Suppressor macrophage treated with lipopolysaccharide for 4 hours (primary cell): ENCODE measurements at regions not wholly inside any gene's neighbourhood (a gene's known extent, or its start where the extent isn't known, plus 50 kb on each side); places are given as distances from the start of the nearest gene placed in this dataset.
"Not testable (repeated sequence)": the region's sequence is repeated elsewhere in the genome, so short reads cannot be mapped to it uniquely, and the experiment has no call there.

Source experiments
- DNase-seq: peaks from one replicate; pipeline ENCODE4 v3.0.0-alpha.2; 2020

DNA sequence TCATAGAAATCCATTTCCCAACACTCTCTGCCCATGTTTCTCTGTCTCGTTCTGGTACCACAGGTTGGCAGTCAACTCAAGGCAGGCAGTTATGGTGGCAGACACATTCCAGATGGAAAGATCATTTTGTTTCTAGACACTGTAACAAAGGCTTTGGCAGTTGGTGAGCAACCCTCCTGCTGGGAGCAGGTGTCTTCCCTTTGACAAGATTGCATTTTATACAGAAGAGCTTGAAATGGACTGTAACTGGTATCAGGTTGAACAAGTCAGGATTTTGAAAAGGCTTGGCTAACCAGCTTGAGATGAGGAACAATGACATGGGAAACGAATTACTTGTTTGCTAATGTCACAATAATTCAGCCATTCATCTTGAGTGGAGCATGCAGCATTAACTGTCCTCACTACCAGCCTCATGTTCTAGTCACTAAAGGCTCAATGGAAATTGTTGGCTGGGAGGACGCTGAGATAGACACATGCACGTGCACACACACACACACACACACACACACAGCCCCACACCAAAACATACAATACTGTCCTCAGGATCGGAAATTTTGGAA is 170.0 kb downstream of the SEMA6D start:
- DNase-seq: no peak

DNA sequence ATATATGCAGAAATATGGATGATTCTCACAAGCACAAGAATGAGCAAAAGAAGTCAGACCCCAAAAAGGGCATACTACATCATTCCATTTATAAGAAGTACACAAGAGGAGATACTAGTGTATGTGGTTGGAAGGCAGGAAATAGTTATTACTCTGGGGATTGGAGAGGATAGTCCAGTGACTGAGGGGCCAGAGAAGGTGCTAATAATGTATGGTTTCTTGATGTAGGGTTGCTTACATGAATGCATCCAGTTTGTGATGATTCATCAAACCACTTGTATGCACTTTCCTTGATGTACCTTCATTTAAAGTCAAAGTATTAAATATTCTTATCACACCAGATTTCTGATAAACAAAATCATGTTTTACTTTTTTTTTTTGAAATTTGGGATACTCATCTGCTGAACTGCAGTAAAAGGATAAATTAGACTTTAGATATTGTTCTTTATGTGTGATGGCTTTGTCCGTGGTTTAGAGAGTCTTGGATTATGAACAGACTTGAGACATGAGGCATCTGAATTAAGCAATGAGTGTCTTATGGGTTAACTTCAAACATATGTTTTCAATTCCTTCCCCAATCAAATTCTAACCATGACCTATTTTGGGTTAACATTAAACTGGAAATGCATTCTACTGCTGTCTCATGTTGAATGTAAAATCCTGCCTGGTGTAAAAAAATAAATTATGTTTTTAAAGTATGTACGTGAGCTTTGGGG is 171.2 kb downstream of the SEMA6D start:
- no peak for DNase-seq

DNA sequence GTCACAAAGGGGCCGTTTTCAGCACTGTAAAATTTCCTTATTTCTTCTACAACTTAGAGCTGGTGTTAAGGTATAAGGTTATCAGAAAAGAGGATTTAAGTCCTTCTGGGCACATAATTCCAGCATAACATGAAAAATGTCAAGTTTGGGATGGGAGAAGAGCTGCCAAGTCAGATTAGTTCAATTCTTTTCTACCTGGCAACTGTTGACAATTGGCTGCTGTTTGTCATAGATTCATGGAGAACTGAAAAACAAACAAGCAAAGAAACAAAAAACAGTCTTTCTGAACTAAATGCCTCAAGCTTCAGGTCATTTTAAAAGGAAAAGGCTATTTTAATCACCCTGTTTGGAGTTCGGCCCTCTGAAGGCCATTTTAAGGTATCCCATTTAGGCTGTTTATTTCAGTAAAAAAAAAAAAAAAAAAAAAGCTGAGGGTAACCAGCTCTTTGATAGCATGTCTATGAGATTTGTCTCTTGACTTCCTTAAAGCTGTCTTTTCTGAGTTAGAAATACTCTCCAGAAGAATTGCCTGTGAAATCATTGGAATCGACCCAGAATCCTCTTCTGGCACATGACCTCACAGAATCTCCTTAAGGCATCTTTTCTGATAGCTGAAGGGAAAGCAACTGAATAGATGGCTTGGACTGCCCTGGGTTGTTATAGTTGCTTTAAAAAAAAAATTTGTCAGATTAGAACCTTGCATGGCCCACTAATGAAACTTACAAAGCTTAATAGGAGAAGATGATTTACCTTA is 173.3 kb downstream of the SEMA6D start:
- DNase-seq: no peak

DNA sequence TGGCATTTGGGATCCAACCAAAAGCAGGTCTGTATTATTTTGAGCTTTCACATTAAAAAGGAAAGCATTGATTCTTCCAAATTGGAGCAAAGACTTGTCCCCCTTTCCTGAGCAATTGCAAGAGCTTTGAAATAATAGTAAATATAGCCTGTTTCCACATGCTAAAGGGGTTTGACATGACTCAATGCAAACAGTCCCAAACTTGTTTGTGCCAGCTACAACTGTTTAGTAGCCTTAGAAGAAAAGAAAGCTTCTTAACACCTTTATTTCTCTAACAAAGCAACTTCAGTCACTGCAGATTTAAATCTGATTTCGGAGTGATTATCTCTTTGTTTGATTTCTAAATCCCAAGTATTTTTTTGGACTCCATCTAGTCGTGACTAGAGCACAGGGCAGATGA is 180.2 kb downstream of the SEMA6D start:
- DNase-seq: no peak

DNA sequence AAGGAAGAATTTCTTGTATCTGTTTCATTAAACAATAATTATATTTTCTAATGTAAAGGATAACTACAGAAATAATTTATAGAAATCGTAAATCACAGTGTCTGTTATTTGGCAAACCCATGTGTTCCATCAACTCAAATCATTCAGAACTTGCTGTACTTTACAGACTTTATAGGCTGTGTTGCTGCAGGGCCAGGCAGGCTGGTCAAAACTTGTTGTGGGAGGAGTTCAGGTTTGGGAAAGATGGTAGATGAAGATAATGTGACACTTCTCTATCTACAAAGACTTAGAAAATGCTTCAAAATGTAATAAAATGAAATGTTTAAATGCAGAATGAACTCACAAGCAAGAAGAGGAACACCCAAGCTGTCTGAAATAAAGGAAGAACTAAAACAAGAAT is 183.4 kb downstream of the SEMA6D start:
- DNase-seq: no peak

DNA sequence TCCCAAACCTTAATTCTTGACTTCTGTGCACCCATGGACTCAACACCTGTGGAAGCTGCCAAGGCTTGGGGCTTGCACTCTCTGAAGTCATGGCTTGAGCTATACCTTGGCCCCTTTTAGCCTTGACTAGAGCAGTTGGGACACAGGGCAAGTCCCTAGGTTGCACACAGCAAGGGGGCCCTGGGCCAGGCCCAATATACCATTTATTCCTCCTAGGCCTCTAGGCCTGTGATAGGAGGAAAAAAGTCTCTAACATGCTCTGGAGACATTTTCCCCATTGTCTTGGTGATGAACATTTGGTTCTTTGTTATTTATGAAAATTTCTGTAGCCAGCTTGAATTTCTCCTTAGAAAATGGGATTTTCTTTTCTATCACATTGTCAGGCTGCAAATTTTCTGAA is 186.1 kb downstream of the SEMA6D start:
- DNase-seq: no peak

DNA sequence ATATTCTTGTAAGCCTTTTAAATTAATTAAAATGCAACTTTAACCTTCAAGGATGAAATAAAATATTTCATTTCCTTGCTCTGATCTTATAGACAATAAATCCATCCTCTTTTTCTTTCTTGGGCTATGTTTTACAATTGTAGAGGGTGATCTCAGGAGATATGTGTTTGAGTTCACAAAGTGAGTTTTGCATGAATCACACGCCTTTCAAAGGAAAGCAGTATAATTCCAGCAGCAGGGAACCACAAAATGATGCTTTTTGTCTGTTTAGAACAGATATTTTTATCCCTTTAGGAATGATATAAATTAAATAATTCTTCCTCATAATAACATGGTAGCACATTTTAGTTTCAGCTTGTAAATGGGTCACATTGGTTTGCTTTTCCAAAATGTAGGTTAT is 191.2 kb downstream of the SEMA6D start:
- no peak for DNase-seq

DNA sequence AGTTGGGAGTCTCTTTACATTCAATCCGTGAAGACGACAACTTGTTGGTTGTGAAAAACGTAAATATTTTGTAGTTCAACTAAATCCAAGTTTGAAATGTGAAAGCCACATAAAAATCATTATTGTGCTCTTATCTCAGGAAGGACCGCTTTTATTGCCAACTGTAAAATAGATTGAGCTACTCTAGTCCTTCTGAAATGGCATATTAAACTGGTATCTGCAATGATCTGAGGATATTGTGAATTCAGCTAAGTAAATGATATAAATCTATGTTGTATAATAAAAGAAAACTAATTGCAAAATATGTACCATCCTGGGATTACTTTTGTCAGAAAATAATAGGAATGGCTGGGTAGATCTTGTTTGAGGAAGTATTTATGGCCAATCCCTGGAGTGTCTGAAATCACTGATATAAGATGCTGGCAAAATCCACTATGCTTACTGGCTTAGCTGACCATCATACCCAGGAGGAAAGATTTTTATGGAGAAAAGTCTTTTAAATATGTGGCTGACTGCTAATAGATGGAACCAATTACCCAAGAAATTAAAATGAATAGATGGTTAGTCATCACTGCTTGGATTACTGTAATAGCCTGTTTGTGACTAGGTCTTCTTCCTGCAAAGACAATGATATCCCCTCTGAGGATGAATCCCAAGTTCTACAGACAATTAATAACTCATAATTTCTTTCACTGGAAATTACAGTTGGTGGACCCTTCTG is 191.8 kb downstream of the SEMA6D start:
- DNase-seq: no peak

DNA sequence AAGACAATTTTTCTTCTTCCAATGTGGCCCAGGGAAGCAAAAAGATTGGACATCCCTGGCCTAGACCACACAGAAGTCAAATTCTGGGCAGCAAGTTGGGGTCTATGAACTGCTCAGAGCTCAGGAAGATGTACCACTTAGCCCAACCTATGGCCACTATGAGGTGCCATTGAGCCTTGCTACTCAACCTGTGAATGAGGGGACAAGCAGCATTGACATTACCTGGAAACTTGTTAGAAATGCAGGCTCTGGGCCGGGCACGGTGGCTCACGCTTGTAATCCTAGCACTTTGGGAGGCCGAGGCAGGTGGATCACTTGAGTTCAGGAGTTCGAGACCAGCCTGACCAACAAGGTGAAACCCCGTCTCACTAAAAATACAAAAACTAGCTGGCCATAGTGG is 195.6 kb downstream of the SEMA6D start:
- DNase-seq: not testable (repeated sequence)

DNA sequence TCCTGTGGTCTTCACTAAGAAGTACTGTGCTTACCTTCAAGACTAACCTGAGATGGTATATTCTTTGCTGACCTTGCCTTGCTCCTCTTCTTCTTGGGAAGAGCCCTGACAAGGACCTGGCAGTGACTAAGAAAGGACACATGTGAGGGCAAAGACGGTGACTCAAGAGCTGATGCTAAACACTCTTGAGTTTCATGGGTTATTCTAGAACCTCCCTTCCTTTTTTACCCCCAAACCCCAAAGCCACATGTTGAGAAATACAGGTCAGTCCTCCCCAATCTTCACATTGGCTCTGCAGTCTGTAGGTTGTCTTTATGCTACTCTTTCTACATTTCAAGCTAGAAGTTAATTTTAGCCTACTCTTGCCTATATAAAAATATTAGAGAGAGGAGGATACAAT is 200.6 kb downstream of the SEMA6D start:
- no peak for DNase-seq

DNA sequence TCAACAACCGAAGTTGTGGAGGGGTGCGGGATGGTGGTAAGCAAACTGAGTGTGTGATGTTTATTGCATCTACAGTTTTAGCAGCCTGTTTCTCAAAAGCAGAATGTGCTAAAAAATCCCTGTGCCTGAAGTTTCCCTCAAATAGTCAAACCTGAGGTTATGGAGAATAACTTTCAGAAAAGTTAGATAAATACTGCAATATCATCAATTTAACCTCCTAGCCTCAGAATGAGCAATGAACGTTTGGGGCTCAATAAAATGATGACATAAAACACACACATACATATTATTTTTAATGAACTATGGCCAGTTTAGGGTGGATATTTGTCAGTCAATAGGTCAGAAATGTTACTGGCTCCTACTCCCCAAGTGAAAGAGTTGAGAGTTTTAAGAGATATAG is 201.6 kb downstream of the SEMA6D start:
- no peak for DNase-seq

DNA sequence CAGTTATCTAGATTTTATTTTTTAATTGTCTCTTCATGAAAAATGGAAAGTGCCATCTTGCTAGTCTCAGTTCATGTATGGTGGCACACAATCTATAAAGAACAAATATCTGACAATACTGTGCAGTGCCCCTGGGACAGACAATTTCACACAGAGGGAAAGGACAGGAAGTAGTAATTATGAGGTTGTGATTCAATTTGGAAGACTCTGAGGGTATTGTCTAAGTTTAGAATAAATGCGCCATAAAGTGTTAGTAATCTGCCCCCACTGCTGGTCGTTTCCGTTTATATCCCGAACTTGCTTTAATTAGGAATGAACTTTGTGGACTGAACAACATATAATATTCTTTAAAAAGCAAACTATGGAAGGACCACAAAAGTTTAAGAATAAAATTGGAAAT is 196.4 kb upstream of the SLC24A5 start:
- no peak for DNase-seq

DNA sequence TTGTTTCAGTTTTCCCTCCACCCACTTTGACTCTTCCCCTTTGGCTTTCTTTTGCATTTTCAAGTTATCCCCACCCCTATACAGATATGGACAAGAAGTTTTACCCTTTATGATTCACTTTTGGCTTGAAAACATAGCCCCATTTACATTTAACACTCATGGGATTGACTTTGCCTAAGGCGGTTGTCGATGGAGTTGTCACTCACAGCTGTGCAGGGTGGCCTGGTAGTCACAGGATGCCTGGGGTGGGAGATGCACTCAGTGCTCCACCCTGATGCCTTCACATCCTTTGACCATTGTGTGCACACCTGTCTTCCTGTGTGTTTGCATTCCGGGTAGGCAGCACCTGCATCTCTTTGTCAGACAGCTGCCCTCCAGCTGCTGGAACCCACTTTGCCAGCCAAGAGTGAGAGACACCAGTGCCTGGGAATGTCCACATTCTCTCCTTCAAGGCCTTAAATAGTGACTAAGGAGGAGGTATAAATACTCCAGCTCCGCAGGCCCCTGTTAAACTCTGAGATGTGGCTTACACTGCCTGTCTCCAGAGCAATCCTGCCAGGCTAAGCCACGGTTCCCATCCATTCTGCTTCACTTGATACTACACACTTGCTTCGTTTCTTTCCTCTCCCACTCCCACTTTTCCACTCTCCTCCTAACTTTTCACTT is 191.5 kb upstream of the SLC24A5 start:
- DNase-seq: no peak

DNA sequence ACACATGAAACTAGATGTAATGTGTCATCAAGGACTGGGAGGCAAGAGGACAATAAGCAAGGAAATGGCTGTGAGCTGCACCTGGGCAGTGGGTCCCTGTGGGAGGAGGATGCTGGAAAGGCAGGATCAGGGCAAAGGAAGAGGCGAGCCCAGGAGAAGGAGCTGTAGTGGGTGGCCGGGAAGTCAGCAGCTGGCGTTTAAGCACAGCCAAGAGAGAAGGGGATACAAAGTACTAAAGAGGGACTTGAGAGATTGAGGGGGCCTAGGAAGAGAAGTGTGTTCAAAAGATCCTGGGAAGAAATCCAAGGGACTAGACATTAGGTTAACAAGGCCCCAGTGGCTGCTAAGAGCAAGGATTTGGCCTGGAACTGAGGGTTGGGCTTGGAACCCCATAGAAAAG is 188.5 kb upstream of the SLC24A5 start:
- no peak for DNase-seq

DNA sequence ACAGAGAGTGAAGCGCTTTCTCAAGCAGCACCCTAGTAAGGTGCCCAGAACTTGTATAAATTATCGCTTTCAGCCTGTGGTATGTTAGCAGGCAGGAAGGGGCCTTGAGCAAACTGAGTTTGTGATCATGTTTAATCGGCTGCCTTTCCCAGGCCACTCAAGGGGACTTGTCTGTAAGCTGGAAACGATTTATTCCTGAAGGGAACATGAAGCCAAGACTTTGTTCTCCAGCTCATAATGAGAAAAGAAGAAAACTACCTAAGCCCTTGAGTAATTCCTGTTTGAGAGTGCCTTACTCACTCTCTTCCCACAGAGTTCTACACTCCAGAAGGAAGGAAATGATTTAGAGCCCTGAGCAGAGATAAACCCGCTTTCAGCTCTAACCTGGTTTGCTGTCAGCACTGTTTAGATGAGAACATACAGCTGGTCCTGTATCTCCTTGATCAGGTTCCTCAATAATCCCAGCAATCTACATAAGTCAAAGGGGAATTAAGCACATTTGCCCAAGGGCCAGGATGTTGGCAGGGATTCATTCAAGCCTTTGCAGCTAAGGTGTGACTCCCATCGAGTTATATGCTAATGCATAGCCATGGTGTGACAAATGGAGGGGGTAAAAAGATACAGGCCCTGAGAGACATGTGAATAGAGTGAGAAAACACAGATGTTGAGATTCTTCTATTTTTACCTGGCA is 187.7 kb upstream of the SLC24A5 start:
- no peak for DNase-seq

DNA sequence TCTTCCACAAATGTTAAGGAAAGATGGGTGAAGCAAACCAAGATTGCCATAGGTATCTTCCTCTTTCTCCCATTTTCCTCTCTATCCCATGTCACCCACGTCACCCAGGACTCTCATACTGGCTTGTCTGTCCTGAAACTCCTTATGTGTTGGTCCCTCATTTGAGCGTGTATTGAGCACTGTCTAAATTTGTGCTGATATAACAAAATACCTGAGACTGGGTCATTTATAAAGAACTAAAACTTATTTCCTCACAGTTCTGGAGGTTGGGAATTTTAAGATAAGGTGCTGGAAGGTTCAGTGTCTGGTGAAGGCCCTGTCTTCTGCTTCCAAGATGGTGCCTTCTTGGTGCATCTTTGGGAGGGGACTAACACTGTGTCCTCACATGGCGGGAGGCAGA is 186.9 kb upstream of the SLC24A5 start:
- no peak for DNase-seq

DNA sequence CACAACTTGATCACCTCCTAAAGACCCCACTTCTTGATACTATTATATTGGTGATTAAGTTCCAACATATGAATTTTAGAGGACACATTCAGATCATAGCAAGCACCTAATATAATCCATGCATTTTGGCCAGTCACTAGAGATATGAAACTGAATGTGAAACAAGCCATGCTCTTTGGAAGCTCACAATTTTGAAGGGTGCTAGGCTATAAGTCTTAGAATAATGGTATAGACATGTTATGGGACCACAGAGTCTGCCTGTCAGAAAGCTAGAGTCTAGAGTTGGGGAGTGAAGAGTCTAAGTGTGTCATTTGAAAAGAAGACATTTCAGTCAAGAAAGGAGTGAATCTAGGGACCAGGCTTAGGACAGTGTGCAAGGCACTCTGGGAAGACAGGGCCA is 186.4 kb upstream of the SLC24A5 start:
- no peak for DNase-seq

DNA sequence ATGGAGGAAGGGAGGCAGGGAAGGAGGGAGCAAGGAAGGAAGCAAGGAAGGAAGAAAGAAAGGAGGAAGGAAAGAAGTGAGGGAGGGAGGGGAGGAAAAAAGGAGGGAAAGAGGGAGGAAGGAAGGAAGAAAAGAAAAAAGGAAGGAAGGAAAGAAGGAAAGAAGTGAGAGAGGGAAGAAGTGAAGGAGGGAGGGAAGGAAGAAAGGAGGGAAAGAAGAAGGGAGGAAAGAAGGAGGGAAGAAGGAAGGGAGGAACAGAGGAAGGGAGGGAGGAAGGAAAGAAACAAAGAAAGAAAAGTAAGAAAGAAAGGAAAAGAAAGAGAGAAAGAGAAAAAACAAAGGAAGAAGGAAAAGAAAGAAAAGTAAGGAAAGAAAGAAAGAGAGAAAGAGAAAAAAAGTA is 183.0 kb upstream of the SLC24A5 start:
- no peak for DNase-seq

DNA sequence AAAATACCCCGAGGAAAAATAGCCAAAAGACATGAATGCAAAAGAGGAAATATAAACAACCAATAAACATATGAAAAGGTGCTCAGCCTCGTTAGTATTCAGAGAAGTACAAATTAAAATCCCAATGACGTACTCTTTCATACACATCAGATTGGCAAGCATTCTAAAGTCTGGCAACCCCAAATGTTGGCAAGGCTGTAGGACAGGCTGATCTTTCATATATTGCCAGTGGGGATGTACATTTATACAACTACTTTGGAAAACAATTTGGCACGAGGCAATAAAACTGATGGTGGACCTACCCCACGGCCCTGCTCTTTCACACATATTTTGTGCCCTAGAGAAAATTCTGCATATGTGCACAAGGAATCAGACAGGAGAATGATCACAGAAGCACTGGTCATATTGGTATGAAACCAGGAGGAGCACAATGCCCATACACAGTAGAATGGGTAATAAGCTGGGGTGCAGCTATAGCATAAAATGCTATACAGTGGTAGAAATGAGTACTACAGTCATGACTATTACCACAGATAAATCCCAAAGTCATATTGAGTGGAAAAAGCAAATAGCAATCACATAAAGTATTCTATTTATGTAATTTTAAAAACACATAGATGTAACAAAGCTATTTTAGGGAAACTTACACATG is 176.0 kb upstream of the SLC24A5 start:
- DNase-seq: no peak

DNA sequence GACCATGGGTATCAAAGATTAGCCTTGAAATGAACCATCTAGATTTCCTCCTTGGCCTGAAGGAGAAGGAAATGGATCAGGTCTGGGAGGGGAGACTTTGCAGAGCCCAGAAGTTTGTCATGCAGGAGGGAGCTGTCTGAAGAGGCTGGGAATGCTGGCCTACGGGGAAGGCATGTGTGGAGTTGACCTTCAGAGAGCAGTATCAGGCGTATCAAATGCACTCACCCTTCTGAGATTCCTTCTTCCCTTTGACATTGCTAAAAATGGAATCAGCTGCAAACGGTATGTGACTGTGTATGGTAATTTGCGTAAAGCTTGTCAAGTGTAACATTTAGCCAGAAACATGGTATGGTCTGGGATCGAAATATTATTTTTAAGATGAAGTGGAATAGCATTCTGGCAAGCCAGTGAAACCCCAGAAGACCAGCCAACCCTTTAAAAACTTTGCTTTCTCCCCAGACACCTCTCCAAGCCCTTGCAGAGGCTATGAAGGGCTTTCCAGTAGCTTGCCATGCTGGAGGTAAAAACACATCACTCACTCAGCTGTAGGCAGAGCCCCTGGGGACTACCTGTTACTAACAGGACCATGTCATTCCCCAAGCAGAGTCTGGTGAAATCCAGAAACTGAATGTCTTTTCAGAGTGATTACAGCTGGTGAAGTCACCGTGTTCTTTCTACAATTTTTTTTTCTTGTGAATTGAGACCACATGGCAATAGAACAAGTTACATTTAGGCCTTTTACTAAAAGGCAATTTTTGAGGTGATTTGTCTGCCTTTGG is 174.7 kb upstream of the SLC24A5 start:
- DNase-seq: no peak

DNA sequence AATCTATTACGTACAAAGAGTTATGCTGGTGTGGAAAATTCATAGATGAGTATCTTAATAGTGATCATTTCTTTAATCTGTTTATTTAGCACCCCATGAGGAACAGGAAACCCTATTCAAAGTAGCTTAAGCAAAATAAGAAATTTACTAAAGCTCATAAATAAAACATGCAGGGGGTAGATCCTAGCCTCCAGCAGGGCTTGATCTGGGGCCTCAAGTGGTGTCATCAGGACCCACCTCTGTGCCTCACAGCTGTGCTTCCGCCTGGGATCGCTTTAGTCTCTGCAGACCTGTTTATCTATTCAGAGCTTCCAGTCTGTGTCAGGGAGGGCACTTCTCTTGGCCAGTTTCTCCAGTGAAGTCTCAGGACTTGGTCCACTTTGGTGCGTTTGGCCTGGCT is 171.0 kb upstream of the SLC24A5 start:
- DNase-seq: no peak
